Keratinocyte (primary cell): ENCODE measurements at regions not wholly inside any gene's neighbourhood (a gene's known extent, or its start where the extent isn't known, plus 50 kb on each side); places are given as distances from the start of the nearest gene placed in this dataset.

Experiments used
- CTCF ChIP-seq, 3 experiments: IDR thresholded peaks in 1 of 3; conservative IDR thresholded peaks in 1 of 3; optimal IDR thresholded peaks in 1 of 3; 2 replicates in 2 of 3; 3 replicates in 1 of 3; pipeline versions ENCODE3 to v1.5.1; 2011; ENCODE audit warnings: low read length in 3 of 3, mild to moderate bottlenecking in 3 of 3, moderate library complexity in 2 of 3, control low read depth in 1 of 3, inconsistent platforms in 1 of 3; ENCODE audit not compliant: insufficient read depth in 2 of 3; ENCODE audit errors: extremely low read depth in 1 of 3
- EZH2 ChIP-seq: IDR thresholded peaks from one replicate; pipeline ENCODE4 v1.6.1; 2012; ENCODE audit warnings: inconsistent platforms, mild to moderate bottlenecking, low read length, moderate library complexity

DNA sequence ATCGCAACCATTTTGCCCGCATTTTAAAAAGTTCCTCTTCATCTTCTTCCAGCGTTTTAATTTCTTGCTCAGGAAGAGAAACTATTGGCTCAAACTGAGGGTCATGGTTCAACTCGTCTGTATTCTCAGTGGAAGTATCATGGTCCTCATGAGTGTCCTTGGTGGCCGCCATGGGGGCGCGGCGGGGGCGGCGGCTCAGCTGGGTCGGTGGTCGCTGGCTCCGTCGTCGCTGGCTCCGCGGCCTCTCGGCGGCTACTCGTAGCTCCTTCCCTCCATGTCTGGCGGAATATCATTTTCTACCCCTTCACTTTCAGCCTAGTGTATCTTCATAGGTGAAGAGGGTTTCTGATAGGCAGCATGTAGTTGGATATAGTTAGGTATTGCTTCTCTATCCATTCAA lies 492.0 kb upstream of the MAGEB18 start:
- TF ChIP-seq CTCF (optimal IDR thresholded peaks at IDR 0.05 in 1 of 3, IDR thresholded peaks at IDR 0.05 in 1 of 3, conservative IDR thresholded peaks at IDR 0.05 in 1 of 3; ENCODE audit: extremely low read depth in 1 of 3, insufficient read depth in 2 of 3, low read length in 3 of 3) (no peak), EZH2 (no peak)
